K562 (cell line): ENCODE measurements at regions not wholly inside any gene's neighbourhood (a gene's known extent, or its start where the extent isn't known, plus 50 kb on each side); places are given as distances from the start of the nearest gene placed in this dataset.

Experiments
- AFF4 ChIP-seq: sonication (generic); formaldehyde crosslinking; IDR thresholded peaks from 2 replicates; pipeline ENCODE4 v1.8.0; 2023; ENCODE audit warnings: mild to moderate bottlenecking, missing genetic modification reagents
- CREM ChIP-seq: IDR thresholded peaks from 2 replicates; pipeline ENCODE4 v1.6.1; 2014; ENCODE audit warnings: antibody characterized with exemption, low read depth
- CTCF ChIP-seq, 3 experiments: IDR thresholded peaks in 2 of 3; conservative IDR thresholded peaks in 1 of 3; 2 replicates each; pipeline ENCODE4 v1.5.1; 2011 to 2012; ENCODE audit warnings: low read length in 3 of 3, mild to moderate bottlenecking in 3 of 3, control low read depth in 2 of 3, improper control_type of control experiment in 1 of 3, inconsistent platforms in 1 of 3, low read depth in 1 of 3, mixed read lengths in 1 of 3, moderate library complexity in 1 of 3; ENCODE audit not compliant: insufficient read depth in 2 of 3
- FOXP1 ChIP-seq: sonication (generic); formaldehyde crosslinking; IDR thresholded peaks from 2 replicates; pipeline ENCODE4 v1.8.0; 2022; ENCODE audit warnings: mild to moderate bottlenecking, missing genetic modification reagents
- GATA2 ChIP-seq: sonication (generic); formaldehyde crosslinking; IDR thresholded peaks from 2 replicates; pipeline ENCODE4 v1.4.0; 2020; ENCODE audit warnings: mild to moderate bottlenecking, missing genetic modification reagents
- HOXB6 ChIP-seq: fragments of 250-450 bp; sonication (Bioruptor Pico); IDR thresholded peaks from 2 replicates; pipeline ENCODE4 v1.5.1; 2022; ENCODE audit warnings: mild to moderate bottlenecking, borderline replicate concordance
- IRF9 ChIP-seq: fragments of 450-650 bp; IDR thresholded peaks from 2 replicates; pipeline ENCODE4 v1.6.1; 2016; ENCODE audit warnings: missing biosample characterization, missing genetic modification characterization
- KDM5B ChIP-seq: fragments of 200-600 bp; sonication (generic); IDR thresholded peaks from 2 replicates; pipeline ENCODE4 v1.6.1; 2012; ENCODE audit warnings: low read depth, mild to moderate bottlenecking, moderate library complexity, low read length, control low read depth, inconsistent platforms; ENCODE audit not compliant: insufficient replicate concordance
- RAD21 ChIP-seq, 2 experiments: fragments of 250-450 bp in 1 of 2; fragments of 450-650 bp in 1 of 2; sonication (Bioruptor Pico) in 1 of 2; formaldehyde crosslinking in 1 of 2; IDR thresholded peaks in 1 of 2; conservative IDR thresholded peaks in 1 of 2; 2 replicates each; pipeline versions ENCODE4 v1.4.0 to v1.8.0; 2020 to 2022; ENCODE audit warnings: mild to moderate bottlenecking in 2 of 2, moderate library complexity in 1 of 2
- ZNF253 ChIP-seq: fragments of 250-450 bp; sonication (Bioruptor Pico); conservative IDR thresholded peaks from 2 replicates; pipeline ENCODE4 v1.6.1; 2021; ENCODE audit warnings: mild to moderate bottlenecking
- ZNF584 ChIP-seq: fragments of 200-800 bp; sonication (Bioruptor generic); IDR thresholded peaks from 2 replicates; pipeline ENCODE4 v1.6.1; 2016; ENCODE audit warnings: low read depth, mild to moderate bottlenecking, missing genetic modification characterization, missing compliant biosample characterization

GRCh38 chr17:45660474-45660873 is 123.6 kb upstream of the CRHR1 start:
- no peak for TF ChIP-seq RAD21 (CRISPR knock-in tag; conservative IDR thresholded peaks at IDR 0.05 in 1 of 2, IDR thresholded peaks at IDR 0.05 in 1 of 2)
- TF ChIP-seq FOXP1 (CRISPR knock-in tag), result no peak
- no peak for TF ChIP-seq AFF4 (CRISPR knock-in tag)
- TF ChIP-seq CREM, result no peak
- TF ChIP-seq CTCF (IDR thresholded peaks at IDR 0.05 in 2 of 3, conservative IDR thresholded peaks at IDR 0.05 in 1 of 3; ENCODE audit: insufficient read depth in 2 of 3, low read depth in 1 of 3, low read length in 3 of 3), result no peak
- no peak for TF ChIP-seq HOXB6 (CRISPR knock-in tag)
- no peak for TF ChIP-seq ZNF253 (CRISPR knock-in tag)
- no peak for TF ChIP-seq ZNF584
- TF ChIP-seq GATA2 (CRISPR knock-in tag), result no peak
- TF ChIP-seq KDM5B, result no peak
- TF ChIP-seq IRF9 (tag), result no peak
